SKM-1 (cell line): ENCODE measurements at regions not wholly inside any gene's neighbourhood (a gene's known extent, or its start where the extent isn't known, plus 50 kb on each side); places are given as distances from the start of the nearest gene placed in this dataset.
"Not testable (repeated sequence)": the region's sequence is repeated elsewhere in the genome, so short reads cannot be mapped to it uniquely, and the experiment has no call there.

ENCODE experiments used
- DNase-seq: peaks from one replicate; lab custom pipeline; 2025; ENCODE audit not compliant: unreplicated experiment; lab: John Stamatoyannopoulos, UW

GRCh38 chr9:106203815-106204516 is 509.6 kb downstream of the TMEM38B start:
- DNase-seq = not testable (repeated sequence)

DNA sequence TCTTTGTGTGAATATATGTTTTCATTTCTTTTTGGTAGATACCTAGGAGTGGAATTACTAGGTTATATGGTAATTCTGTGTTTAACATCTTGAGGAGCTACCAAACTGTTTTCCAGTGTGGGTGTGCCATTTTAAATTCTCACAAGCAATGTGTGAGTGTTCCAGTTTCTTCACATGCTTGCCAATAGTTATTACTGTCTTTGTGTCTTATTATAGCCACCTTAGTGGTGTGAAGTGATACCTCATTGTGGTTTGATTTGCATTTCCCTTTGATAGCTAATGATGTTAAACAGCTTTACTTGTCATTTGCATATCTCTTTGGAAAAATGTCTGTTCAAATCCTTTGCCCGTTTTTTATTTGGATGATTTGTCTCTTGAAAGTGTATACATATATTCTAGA is 513.0 kb downstream of the TMEM38B start:
- no peak for DNase-seq

- no peak for DNase-seq
Measured at GRCh38 chr9:106218427-106218826, 524.1 kb downstream of the TMEM38B start.

DNA sequence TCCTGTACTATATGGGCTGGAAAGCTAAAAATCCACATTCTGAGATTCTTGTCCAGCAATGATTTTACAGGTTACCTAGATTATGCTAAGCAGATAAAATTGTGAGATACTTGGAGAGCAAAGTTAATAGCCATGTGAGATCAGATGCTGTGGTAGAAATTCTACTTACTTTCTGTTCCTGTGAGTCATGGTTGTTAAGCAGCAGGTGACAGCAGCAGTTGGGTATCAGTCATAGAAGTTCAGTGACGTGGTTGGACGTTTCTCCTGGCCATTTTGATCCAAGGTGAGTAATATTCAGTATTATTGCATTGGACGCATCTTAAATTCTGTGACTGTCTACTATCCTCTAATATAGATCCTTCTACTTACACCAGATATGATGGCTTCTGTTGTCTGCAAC is 524.5 kb downstream of the TMEM38B start:
- DNase-seq = no peak

- no peak for DNase-seq
Measured at GRCh38 chr9:106220415-106220814, 526.1 kb downstream of the TMEM38B start.

DNA sequence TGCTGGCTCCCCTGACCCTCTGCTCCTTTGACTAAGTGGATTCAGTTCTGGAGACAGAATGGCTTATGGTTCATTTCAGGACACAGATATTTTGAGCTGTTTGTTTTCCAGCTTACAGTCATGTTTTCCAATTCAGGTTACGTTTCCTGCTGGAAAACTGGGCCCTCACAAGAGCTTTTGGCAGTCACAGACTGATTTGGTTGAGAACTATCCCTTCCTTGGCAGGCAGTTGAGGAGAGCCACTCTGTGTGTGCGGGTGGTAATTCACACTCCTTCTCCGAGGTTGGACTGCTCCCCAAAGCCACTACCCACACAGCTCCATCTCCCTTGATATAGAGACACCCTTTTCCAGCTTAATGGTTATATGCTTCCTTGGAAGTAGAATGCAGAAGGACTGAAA is 534.5 kb downstream of the TMEM38B start:
- no peak for DNase-seq

GRCh38 chr9:106233116-106233515 is 538.8 kb downstream of the TMEM38B start:
- no peak for DNase-seq

- DNase-seq = not testable (repeated sequence)
Measured at GRCh38 chr9:106260908-106261307, 566.6 kb downstream of the TMEM38B start.

GRCh38 chr9:106277966-106278365 is 583.6 kb downstream of the TMEM38B start:
- DNase-seq = no peak

DNA sequence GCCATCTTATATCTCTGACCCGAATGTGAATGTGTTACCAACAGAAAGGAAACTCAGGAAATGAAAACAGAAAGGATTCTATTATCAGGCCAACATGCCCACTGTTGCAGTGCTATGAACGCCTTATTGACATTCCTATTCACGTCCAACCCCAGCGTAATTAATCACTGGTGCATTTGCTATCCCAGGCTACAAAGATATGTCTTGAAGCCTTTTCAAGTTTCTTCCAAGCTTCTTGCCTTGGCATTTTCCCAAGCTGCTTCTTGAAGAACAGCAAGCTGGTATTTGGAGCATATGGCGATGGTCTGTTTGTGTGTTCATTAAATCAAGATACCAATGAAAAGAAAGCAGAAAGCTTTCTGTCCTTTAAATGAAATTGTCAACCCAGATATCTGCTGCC is 579.2 kb upstream of the ZNF462 start:
- no peak for DNase-seq

- DNase-seq = no peak
Measured at GRCh38 chr9:106284296-106284695, 578.7 kb upstream of the ZNF462 start.

DNA sequence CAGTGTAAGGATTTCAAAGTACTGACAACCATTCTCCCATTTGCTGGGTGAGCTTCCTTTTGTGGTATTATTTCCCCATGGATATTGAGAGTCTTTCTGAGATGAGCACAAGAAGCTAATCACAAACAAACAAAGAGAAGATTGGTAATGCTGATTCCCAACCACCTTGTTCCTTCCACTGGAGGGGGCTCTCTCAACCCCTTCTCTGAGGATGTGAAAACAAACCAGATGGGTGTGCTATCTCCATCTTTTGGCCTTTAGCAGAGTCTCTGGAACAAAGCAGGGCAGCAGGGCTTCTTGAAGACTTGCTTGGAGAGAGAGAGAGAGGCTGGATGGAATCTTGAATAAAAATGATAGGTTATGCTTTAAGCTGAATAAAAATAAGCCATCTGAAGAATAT is 576.7 kb upstream of the ZNF462 start:
- no peak for DNase-seq

DNA sequence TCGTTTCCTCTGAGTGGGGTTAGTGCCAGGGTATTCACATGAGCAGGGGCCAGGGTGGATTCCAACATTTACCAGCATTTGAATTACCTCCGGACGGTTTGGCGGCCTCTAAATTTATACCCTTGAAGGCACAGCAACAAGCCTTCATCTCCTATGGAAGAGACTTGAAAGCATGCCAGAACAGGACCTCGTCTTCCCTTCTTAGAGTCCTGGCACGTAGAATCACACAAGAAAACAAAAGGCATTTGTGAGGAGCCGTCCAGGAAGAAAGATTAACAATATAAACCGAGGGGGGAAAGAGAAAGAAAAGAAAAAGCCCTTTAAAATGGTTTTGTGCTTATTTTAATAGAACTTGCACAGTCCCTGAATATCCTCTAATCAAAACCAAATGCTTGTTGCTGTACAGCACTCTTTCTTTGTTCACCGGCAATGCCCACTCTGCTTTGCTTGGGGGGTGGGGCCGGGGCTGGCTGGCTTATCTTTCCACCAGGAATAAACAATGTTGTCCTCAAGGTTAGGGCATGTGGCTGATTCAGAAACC is 575.8 kb upstream of the ZNF462 start:
- DNase-seq = no peak

DNA sequence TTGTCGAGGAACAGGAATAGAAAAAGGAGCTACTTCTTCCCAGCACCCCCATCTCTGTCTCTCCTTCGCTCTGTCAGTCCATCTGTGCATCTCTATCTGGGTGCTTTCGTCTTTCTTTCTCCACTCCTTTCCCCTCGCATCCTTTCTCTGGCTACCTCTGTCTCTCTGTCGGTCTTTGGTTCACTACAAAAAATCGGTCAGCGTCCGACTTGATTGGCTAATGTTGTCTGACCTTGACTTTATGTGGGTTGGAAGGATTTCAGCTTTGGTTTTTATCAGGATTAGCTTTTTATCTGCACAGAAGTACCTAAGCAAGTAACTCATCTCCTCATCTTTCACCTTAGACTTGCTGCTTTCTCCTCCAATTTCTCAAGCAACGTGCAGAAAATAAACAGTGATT is 575.2 kb upstream of the ZNF462 start:
- DNase-seq = no peak

DNA sequence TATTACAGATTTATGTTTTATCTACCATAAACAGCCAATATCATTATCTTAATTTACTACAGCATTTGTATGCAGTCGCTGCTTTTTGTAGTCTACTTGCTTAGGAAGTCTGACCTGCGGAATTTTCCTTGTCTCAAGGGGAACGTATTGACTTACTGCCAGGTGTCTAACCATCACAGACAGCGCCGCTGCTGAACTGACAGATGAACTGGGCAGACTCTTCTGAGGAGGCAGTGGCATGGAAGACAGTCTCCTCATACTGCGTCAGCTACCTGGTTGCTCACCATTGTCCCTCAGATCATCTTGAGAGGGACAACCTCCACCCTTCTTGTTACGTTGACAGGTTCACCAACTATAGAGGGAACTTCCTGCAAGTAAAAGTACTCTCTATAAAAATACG is 574.3 kb upstream of the ZNF462 start:
- DNase-seq = no peak

GRCh38 chr9:106291786-106292185 is 571.2 kb upstream of the ZNF462 start:
- DNase-seq = no peak

GRCh38 chr9:106296426-106296825 is 566.5 kb upstream of the ZNF462 start:
- no peak for DNase-seq

DNA sequence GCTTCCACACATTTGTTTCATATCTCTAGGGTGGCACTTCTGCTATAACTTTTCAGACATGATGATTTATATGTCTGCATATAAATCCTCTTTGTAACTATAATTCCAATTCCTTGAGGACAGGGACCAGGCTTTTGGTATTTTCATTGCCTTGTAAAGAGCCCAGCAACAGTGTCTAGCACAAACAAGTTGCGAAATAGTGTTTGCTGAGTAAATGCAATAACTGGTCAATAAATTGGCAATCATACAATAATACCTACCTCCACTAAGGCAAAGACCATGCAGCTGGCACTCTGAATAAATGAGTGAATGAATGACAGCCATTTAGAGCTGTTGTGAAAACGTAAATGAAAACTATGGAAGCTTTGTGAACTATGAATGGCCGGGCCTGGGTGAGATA is 564.0 kb upstream of the ZNF462 start:
- DNase-seq = no peak

- no peak for DNase-seq
Measured at GRCh38 chr9:106304401-106304920, 558.5 kb upstream of the ZNF462 start.

DNA sequence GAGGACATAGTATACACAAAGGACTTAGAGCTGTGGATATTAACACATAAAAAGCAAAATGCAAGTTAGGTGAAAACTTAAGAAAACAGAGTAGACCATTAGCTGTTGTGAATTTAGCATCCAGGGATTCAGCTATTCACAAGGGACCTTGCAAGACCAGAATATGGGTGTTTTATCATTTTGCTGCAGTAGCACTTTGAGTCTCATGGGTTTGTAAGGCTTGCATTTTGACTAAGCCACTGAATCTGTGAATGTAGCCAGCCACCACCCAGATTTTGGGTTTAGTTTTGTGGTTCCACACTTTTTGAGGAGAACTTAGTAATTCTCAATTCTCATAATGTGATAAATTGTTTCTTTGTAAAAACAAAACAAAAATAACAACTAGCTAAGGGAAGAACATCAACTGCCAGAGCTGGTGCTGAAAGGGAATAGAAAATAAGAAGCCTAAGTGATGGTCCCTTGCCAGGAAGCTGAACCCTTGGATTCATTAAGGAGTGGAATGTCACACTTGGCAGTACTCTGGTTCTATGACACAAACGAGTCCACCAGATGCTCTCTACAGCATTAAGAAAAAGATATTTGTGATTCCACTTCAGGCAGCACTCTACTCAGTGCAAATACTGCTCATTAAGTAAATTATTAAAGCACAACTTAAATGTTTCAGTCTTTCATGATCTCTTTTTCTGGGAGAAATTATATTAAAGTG is 557.4 kb upstream of the ZNF462 start:
- DNase-seq = no peak

- DNase-seq = peak; percentile 25
Measured at GRCh38 chr9:106307670-106308069, 555.3 kb upstream of the ZNF462 start.

GRCh38 chr9:106309925-106310324 is 553.0 kb upstream of the ZNF462 start:
- no peak for DNase-seq
